HAP-1 (cell line): ENCODE measurements at regions not wholly inside any gene's neighbourhood (a gene's known extent, or its start where the extent isn't known, plus 50 kb on each side); places are given as distances from the start of the nearest gene placed in this dataset.
"Not testable (repeated sequence)": the region's sequence is repeated elsewhere in the genome, so short reads cannot be mapped to it uniquely, and the experiment has no call there.

Experiments
- DNase-seq, 2 experiments: peaks; one replicate each; pipeline ENCODE4 v3.0.0-alpha.2; 2016 to 2020; ENCODE audit warnings: low spot score in 2 of 2
- H3K27me3 ChIP-seq: fragments of 250-450 bp; sonication (Bioruptor Pico); 2 replicates; pipeline ENCODE4 v1.5.1; 2020; ENCODE audit warnings: low read depth, mild to moderate bottlenecking, moderate library complexity
- H3K36me3 ChIP-seq: fragments of 250-450 bp; sonication (Bioruptor Pico); replicated peaks from 2 replicates; pipeline ENCODE4 v1.5.1; 2020; ENCODE audit warnings: mild to moderate bottlenecking
- H3K4me1 ChIP-seq: fragments of 250-450 bp; sonication (Bioruptor Pico); 2 replicates; pipeline ENCODE4 v1.5.1; 2020; ENCODE audit warnings: mild to moderate bottlenecking
- H3K4me3 ChIP-seq: fragments of 250-450 bp; sonication (Bioruptor Pico); 2 replicates; pipeline ENCODE4 v1.5.1; 2020; ENCODE audit warnings: mild to moderate bottlenecking, moderate library complexity
- H3K9me3 ChIP-seq: fragments of 250-450 bp; sonication (Bioruptor Pico); 2 replicates; pipeline ENCODE4 v1.5.1; 2020; ENCODE audit warnings: mild to moderate bottlenecking, moderate library complexity
- in situ Hi-C: fragments of 300-500 bp; cut with MboI; formaldehyde crosslinking; loops from 3 replicates; pipeline ENCODE4 v1.14.3; 2020; ENCODE audit warnings: low sequenced_read_pairs, inconsistent platforms, mixed read lengths

GRCh38 chr14:85333313-85333712 lies 196.6 kb upstream of the FLRT2 start:
- Histone ChIP-seq H3K36me3 (no peaks in the 10 kb centered on the region), H3K4me3 (no peak overlapping the region), H3K9me3 (no peaks in the 10 kb centered on the region), H3K27me3 (no peaks in the 10 kb centered on the region), H3K4me1 (no peaks in the 10 kb centered on the region)
- DNase-seq: no peak
- in situ Hi-C loops: no loop called here

GRCh38 chr14:85333841-85334240 lies 196.1 kb upstream of the FLRT2 start:
- DNase-seq: no peak
- no peaks in the 10 kb centered on the region for H3K9me3 ChIP-seq
- in situ Hi-C loops: no loop called here

DNA sequence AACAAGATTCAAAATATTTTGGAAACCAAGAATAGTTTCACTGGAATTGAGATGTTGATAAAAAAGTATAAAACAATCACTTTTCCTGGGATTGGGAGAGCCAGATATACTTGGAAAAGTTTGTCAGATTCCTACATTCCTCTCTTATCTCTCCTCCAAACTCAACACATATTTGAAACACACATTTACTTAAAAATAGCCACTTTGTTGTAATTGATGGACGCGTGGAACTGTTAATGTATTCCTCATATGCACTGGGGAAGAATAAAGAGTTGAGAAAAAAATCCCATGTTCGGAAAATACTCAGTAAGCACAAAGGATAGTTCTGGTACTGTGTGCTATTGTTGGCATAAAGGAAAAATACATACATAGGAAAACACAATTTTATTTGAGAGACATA lies 195.6 kb upstream of the FLRT2 start:
- H3K9me3 ChIP-seq: no peaks in the 10 kb centered on the region
- H3K36me3 ChIP-seq: no peaks in the 10 kb centered on the region
- DNase-seq: no peak
- no peaks in the 10 kb centered on the region for H3K4me1 ChIP-seq
- H3K4me3 ChIP-seq: no peak overlapping the region
- H3K27me3 ChIP-seq: no peaks in the 10 kb centered on the region
- in situ Hi-C loops: no loop called here

More at GRCh38 chr14:85333841-85334240, 196.1 kb upstream of the FLRT2 start:
- Histone ChIP-seq H3K36me3 (no peaks in the 10 kb centered on the region), H3K27me3 (no peaks in the 10 kb centered on the region), H3K4me3 (no peak overlapping the region), H3K4me1 (no peaks in the 10 kb centered on the region)

GRCh38 chr14:85336257-85336656 lies 193.7 kb upstream of the FLRT2 start:
- no peaks in the 10 kb centered on the region for H3K4me1 ChIP-seq
- no peak overlapping the region for H3K4me3 ChIP-seq
- no peaks in the 10 kb centered on the region for H3K36me3 ChIP-seq
- no peaks in the 10 kb centered on the region for H3K27me3 ChIP-seq
- no peak for DNase-seq
- H3K9me3 ChIP-seq: no peaks in the 10 kb centered on the region
- in situ Hi-C loops: no loop called here

GRCh38 chr14:85336817-85337216 lies 193.1 kb upstream of the FLRT2 start:
- H3K4me3 ChIP-seq: no peak overlapping the region
- no peaks in the 10 kb centered on the region for H3K27me3 ChIP-seq
- in situ Hi-C loops: no loop called here
- no peaks in the 10 kb centered on the region for H3K36me3 ChIP-seq
- H3K9me3 ChIP-seq: no peaks in the 10 kb centered on the region
- DNase-seq: no peak
- no peaks in the 10 kb centered on the region for H3K4me1 ChIP-seq

DNA sequence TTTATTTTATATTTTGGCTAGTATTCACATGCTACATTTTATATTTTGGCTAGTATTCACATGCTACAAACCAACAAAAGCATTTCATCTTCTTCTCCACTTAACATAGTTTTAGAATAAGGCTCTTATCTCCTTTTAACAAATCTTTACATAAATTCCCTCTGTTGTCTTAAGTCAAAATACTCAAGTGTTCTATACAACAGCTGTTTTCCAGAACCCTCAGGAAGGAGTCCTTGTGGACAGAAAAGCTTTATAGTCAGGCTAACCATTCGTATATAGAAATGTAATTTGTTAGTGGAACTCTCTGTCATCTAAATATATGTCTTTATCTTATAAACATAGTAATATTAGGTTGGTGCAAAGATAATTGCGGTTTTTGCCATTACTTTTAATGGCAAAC lies 191.0 kb upstream of the FLRT2 start:
- in situ Hi-C loops: no loop called here
- no peak overlapping the region for H3K4me3 ChIP-seq
- no peak for DNase-seq
- H3K36me3 ChIP-seq: no peaks in the 10 kb centered on the region
- H3K9me3 ChIP-seq: no peaks in the 10 kb centered on the region
- no peaks in the 10 kb centered on the region for H3K27me3 ChIP-seq
- no peaks in the 10 kb centered on the region for H3K4me1 ChIP-seq

DNA sequence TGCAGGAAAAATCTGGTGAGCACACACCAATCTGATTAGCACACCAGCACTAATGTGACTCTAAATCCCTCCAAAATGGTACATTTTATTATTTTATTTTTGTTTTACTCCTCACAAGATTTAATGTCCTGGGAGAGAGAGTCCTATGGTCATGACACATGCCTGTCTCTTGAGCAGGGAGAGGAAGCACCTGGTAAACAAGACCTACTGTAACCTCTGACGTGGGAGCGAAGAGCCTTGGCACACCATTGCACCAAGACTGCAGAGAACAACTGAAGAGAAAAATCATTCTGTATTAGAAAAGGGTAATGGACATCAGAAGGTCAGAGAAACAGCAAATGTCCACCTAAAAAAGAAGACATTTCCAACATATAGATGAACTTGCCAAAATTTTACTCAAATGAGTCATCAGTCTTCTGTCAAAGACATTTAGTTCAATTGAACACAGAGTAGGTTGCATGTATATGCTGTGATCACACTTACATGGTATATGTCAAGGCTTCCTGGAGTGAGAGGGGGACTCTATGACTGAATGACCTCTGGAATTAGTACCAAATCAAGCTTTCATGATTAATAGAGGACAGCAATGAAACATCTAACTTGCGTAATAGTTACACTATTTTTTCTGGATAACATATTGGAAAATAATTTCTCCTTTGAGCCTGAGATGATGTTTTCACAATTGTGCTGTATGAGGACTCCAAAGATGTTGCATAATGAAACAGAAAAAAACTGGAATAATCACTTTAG lies 186.9 kb upstream of the FLRT2 start:
- no peak for DNase-seq
- H3K4me1 ChIP-seq: no peaks in the 10 kb centered on the region

GRCh38 chr14:85344171-85344570 lies 185.8 kb upstream of the FLRT2 start:
- in situ Hi-C loops: no loop called here
- no peaks in the 10 kb centered on the region for H3K9me3 ChIP-seq

More for the DNA sequence above, 186.9 kb upstream of the FLRT2 start:
- in situ Hi-C loops: no loop called here
- Histone ChIP-seq H3K36me3 (no peaks in the 10 kb centered on the region), H3K9me3 (no peaks in the 10 kb centered on the region), H3K27me3 (no peaks in the 10 kb centered on the region), H3K4me3 (no peak overlapping the region)

DNA sequence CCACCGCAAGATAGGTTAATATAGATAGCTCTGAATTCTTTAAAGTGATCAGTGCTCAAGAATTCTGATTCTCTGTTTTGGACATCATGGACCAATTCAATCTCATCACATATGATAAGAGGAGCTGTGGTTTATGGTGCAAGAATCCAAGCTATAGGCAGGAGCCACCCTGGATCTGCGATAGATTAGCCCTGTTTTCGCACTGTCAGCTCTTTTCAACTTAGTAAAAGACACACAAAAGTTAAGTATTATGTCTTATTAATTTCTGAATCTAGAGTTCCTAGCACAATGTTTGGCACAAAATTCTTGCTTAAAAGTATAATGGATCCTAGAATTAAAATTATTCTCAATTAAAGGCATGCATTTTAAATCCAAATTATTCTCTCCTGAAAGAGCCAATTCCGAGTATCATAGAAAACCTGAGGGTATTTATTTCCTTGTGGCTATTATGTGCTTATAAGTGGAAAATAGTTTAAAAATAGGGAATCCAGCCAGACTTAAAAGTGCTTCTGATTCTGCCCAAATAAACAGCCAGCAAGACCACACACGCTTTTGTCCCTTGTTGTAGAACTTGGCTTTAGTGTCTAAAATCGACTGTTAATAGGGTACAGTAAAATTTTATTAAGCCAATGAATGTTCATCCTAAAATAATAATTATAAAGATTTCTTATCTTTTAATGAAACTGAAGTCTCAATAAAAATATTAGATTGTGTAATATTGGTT lies 184.9 kb upstream of the FLRT2 start:
- H3K36me3 ChIP-seq: no peaks in the 10 kb centered on the region
- H3K9me3 ChIP-seq: no peaks in the 10 kb centered on the region
- in situ Hi-C loops: no loop called here
- no peak overlapping the region for H3K4me3 ChIP-seq
- no peak for DNase-seq
- H3K4me1 ChIP-seq: no peaks in the 10 kb centered on the region
- H3K27me3 ChIP-seq: no peaks in the 10 kb centered on the region

More at GRCh38 chr14:85344171-85344570, 185.8 kb upstream of the FLRT2 start:
- Histone ChIP-seq H3K27me3 (no peaks in the 10 kb centered on the region), H3K36me3 (no peaks in the 10 kb centered on the region), H3K4me3 (no peak overlapping the region), H3K4me1 (no peaks in the 10 kb centered on the region)
- no peak for DNase-seq

DNA sequence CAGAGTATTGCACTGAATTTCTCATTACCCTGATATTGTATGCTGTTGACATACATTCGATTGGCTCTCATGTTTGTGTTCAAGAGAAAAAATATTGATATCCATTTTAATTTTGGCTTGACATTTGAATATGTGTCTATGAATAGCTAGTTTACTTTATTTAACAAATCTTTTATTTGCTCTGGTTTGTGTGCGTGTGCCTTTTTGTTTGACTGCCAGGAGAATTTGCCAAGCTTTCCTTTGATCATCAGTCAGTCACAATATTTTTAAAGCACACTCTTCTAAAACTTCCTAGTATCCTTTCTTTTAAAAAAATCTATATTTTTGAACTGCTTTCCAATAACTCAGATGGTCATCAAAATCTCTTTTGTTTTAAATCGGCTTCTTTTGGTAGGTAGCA lies 179.3 kb upstream of the FLRT2 start:
- no peak overlapping the region for H3K4me3 ChIP-seq
- no peaks in the 10 kb centered on the region for H3K36me3 ChIP-seq
- no peaks in the 10 kb centered on the region for H3K4me1 ChIP-seq
- H3K9me3 ChIP-seq: no peaks in the 10 kb centered on the region; the same call in 1 of the 2 replicates
- H3K27me3 ChIP-seq: no peaks in the 10 kb centered on the region
- no peak for DNase-seq
- in situ Hi-C loops: no loop called here

DNA sequence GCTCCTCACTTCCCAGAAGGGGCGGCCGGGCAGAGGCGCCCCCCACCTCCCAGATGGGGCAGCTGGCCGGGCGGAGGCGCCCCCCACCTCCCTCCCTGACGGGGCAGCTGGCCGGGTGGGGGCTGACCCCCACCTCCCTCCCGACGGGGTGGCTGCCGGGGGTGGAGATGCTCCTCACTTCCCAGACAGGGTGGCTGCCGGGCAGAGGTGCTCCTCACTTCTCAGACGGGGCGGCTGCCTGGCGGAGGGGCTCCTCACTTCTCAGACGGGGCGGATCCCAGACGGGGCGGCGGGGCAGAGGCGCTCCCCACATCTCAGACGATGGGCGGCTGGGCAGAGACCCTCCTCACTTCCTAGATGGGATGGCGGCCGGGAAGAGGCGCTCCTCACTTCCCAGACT lies 177.4 kb upstream of the FLRT2 start:
- H3K9me3 ChIP-seq, H3K4me3 ChIP-seq, H3K4me1 ChIP-seq, in situ Hi-C loops, H3K27me3 ChIP-seq, H3K36me3 ChIP-seq, DNase-seq: not testable (repeated sequence)

GRCh38 chr14:85357120-85357519 lies 172.8 kb upstream of the FLRT2 start:
- H3K4me1 ChIP-seq: no peaks in the 10 kb centered on the region
- no peak for DNase-seq
- H3K36me3 ChIP-seq: no peaks in the 10 kb centered on the region
- no peaks in the 10 kb centered on the region; the same call in 1 of the 2 replicates for H3K9me3 ChIP-seq
- in situ Hi-C loops: no loop called here
- H3K27me3 ChIP-seq: no peaks in the 10 kb centered on the region
- H3K4me3 ChIP-seq: no peak overlapping the region

DNA sequence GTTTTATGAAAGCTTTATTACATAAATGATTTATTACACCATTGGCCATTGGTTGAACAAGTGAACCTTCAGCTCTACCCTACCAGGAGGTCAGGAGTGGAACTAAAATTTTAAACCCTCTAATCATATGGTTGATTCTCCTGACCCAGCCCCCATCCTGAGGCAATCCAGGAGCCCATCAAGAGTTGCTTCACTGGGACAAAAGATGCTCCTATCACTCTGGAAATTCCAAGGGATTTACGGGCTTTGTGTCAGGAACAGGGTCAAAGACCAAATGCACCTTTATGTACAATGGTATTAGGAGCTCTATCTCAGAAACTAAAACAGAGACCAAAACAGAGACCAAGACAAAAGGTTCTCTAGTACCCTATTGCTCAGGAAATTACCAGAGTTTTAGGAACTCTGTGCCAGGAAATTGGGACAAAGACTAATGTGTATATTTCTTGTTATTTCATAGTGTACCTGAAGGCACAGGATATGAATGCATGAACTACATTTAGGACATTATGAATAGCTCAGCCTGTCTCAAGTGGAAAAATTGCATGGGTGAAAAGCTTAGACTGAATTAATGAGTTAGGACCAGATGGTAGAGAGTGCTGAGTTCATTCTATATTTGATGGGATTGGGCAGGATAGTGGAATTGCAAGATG lies 171.7 kb upstream of the FLRT2 start:
- H3K9me3 ChIP-seq: no peaks in the 10 kb centered on the region; the same call in 1 of the 2 replicates
- in situ Hi-C loops: no loop called here

DNA sequence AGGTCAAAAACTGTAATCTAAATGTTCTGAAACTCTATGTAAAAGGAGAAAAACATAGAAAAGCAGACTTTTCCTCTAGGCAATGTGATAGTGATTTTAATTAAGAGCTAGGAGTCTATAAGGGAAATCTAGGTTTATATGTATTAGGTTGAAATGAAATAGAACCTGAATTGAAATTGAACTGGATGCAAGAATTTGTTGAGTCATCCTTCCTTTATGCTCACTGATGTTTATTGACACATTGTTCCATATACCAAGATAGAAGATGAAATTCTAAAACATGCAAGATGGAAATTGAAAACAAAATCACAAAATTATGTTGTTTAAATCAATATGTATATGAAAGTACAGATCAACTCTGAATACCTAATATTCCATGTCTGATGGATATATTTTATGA lies 170.4 kb upstream of the FLRT2 start:
- Histone ChIP-seq H3K4me3 (no peak overlapping the region), H3K36me3 (no peaks in the 10 kb centered on the region), H3K4me1 (no peaks in the 10 kb centered on the region), H3K27me3 (no peaks in the 10 kb centered on the region), H3K9me3 (no peaks in the 10 kb centered on the region)
- DNase-seq: no peak
- in situ Hi-C loops: no loop called here

More for the DNA sequence above, 171.7 kb upstream of the FLRT2 start:
- no peaks in the 10 kb centered on the region for H3K36me3 ChIP-seq
- no peaks in the 10 kb centered on the region for H3K27me3 ChIP-seq
- no peaks in the 10 kb centered on the region for H3K4me1 ChIP-seq
- no peak overlapping the region for H3K4me3 ChIP-seq
- no peak for DNase-seq
